HepG2 (cell line): ENCODE measurements at regions not wholly inside any gene's neighbourhood (a gene's known extent, or its start where the extent isn't known, plus 50 kb on each side); places are given as distances from the start of the nearest gene placed in this dataset.

Source experiments
- ATAC-seq: fragments of 200-7000 bp; cut with Tn5 transposase; 3 replicates; pipeline ENCODE4 v1.9.1; 2020; ENCODE audit warnings: mild to moderate bottlenecking, moderate library complexity
- BruUV-seq: library from RNA; stranded (reverse); fragments of 400-500 nt; replicated peaks from 2 replicates; lab custom pipeline; 2021; lab: Mats Ljungman, UMichigan
- CTCF ChIA-PET: fragments of 300-600 bp; formaldehyde crosslinking; extraction: SDS; loops from one replicate; lab custom pipeline; 2021; ENCODE audit warnings: low total read pairs, inconsistent platforms, low intra/inter-chr PET ratio; lab: Yijun Ruan, JAX
- POLR2A ChIA-PET: fragments of 350-600 bp; sonication (Branson Sonifier 250); formaldehyde crosslinking; loops from one replicate; lab custom pipeline; 2020; ENCODE audit warnings: antibody characterized with exemption, inconsistent platforms; lab: Yijun Ruan, JAX
- DNase-seq: peaks from one replicate; pipeline ENCODE4 v3.0.0-alpha.2; 2015; ENCODE audit warnings: low spot score
- FAIRE-seq: peaks from 3 replicates; lab custom pipeline; 2011; peaks lifted over from hg19 to GRCh38; lab: Jason Lieb, UNC
- H2AFZ ChIP-seq: one replicate; pipeline ENCODE4 v1.6.1; 2011; ENCODE audit warnings: low read length, inconsistent platforms
- H3K27ac ChIP-seq: fragments of 300-600 bp; 3 replicates; pipeline ENCODE4 v1.8.0; 2011; ENCODE audit warnings: mixed run types, mild to moderate bottlenecking, mixed read lengths, low read length, inconsistent platforms; ENCODE audit not compliant: insufficient read depth; ENCODE audit errors: extremely low read length
- H3K27me3 ChIP-seq, 2 experiments: fragments of 200-600 bp in 1 of 2; 2 replicates in 1 of 2; 3 replicates in 1 of 2; pipeline versions ENCODE4 v1.6.0 to v1.8.0; 2011; ENCODE audit warnings: low read length in 2 of 2, mild to moderate bottlenecking in 2 of 2, moderate library complexity in 2 of 2, inconsistent platforms in 1 of 2; ENCODE audit not compliant: insufficient read depth in 2 of 2, control insufficient read depth in 1 of 2
- H3K36me3 ChIP-seq, 2 experiments: fragments of 200-600 bp in 1 of 2; replicated peaks in 1 of 2; 2 replicates in 1 of 2; 3 replicates in 1 of 2; pipeline versions ENCODE4 v1.5.1 to v1.8.0; 2011; ENCODE audit warnings: low read length in 2 of 2, inconsistent platforms in 1 of 2; ENCODE audit not compliant: insufficient read depth in 2 of 2, control insufficient read depth in 1 of 2
- H3K4me1 ChIP-seq: 2 replicates; pipeline ENCODE4 v1.5.1; 2012; ENCODE audit warnings: low read length, inconsistent platforms; ENCODE audit not compliant: insufficient read depth
- H3K4me2 ChIP-seq: 2 replicates; pipeline ENCODE4 v1.6.0; 2011; ENCODE audit warnings: low read depth, low read length, inconsistent platforms
- H3K4me3 ChIP-seq, 3 experiments: fragments of 200-600 bp in 1 of 3; sonication (generic), shearing (Covaris generic) in 1 of 3; replicated peaks in 1 of 3; 2 replicates each; pipeline ENCODE4 v1.5.1; 2011 to 2016; ENCODE audit warnings: low read length in 3 of 3, inconsistent platforms in 2 of 3, low read depth in 2 of 3, mild to moderate bottlenecking in 2 of 3, control low read depth in 1 of 3, mixed read lengths in 1 of 3; ENCODE audit not compliant: insufficient read depth in 1 of 3
- H3K79me2 ChIP-seq: one replicate; pipeline ENCODE4 v1.6.1; 2011; ENCODE audit warnings: low read length, inconsistent platforms; ENCODE audit not compliant: insufficient read depth
- H3K9ac ChIP-seq: 2 replicates; pipeline ENCODE4 v1.6.0; 2011; ENCODE audit warnings: mild to moderate bottlenecking, low read depth, low read length, inconsistent platforms; ENCODE audit not compliant: insufficient read depth
- H3K9me3 ChIP-seq: 2 replicates; pipeline ENCODE4 v1.5.1; 2012; ENCODE audit warnings: mild to moderate bottlenecking, low read length
- H4K20me1 ChIP-seq: 2 replicates; pipeline ENCODE4 v1.6.0; 2011; ENCODE audit warnings: inconsistent platforms, mild to moderate bottlenecking, low read length, moderate library complexity; ENCODE audit not compliant: insufficient read depth
- FOSL2 ChIP-seq: sonication (generic); formaldehyde crosslinking; IDR thresholded peaks from 2 replicates; pipeline ENCODE4 v1.4.0; 2020; ENCODE audit warnings: missing genetic modification reagents
- FOXJ3 ChIP-seq: sonication (generic); formaldehyde crosslinking; IDR thresholded peaks from 2 replicates; pipeline ENCODE4 v1.4.0; 2020; ENCODE audit warnings: missing genetic modification reagents, mild to moderate bottlenecking, borderline replicate concordance
- FOXK1 ChIP-seq: sonication (generic); formaldehyde crosslinking; IDR thresholded peaks from 2 replicates; pipeline ENCODE4 v1.4.0; 2020; ENCODE audit warnings: low read depth, missing genetic modification reagents, borderline replicate concordance
- GTF3A ChIP-seq: sonication (generic); formaldehyde crosslinking; conservative IDR thresholded peaks from 2 replicates; pipeline ENCODE4 v1.4.0; 2020; ENCODE audit warnings: mild to moderate bottlenecking, missing genetic modification reagents
- SRY ChIP-seq: sonication (generic); formaldehyde crosslinking; IDR thresholded peaks from 2 replicates; pipeline ENCODE4 v1.8.0; 2022; ENCODE audit warnings: mild to moderate bottlenecking, missing genetic modification reagents
- TMF1 ChIP-seq: sonication (generic); formaldehyde crosslinking; IDR thresholded peaks from 2 replicates; pipeline ENCODE4 v1.8.1; 2022; ENCODE audit warnings: low read depth, missing genetic modification reagents
- ZFX ChIP-seq: sonication (generic); formaldehyde crosslinking; IDR thresholded peaks from 2 replicates; pipeline ENCODE4 v1.4.0; 2020; ENCODE audit warnings: mild to moderate bottlenecking, low read depth, missing genetic modification reagents, moderate library complexity
- ZNF143 ChIP-seq: sonication (generic); formaldehyde crosslinking; IDR thresholded peaks from 2 replicates; pipeline ENCODE4 v1.4.0; 2020; ENCODE audit warnings: missing genetic modification reagents
- ZNF24 ChIP-seq: fragments of 450-650 bp; IDR thresholded peaks from 2 replicates; pipeline ENCODE4 v1.6.1; 2017; ENCODE audit warnings: antibody characterized with exemption, mild to moderate bottlenecking
- ZNF253 ChIP-seq: sonication (generic); formaldehyde crosslinking; IDR thresholded peaks from 2 replicates; pipeline ENCODE4 v1.8.0; 2022; ENCODE audit warnings: mild to moderate bottlenecking, missing genetic modification reagents, borderline replicate concordance
- WGBS: methylation state at CpG from one replicate; pipeline ENCODE4 v1.1.6; 2017; ENCODE audit warnings: low lambda C conversion rate; 5-methylcytosine and 5-hydroxymethylcytosine counted together
- in situ Hi-C: cut with HindIII; loops from 2 replicates; pipeline ENCODE4 v1.10.0; 2017; ENCODE audit warnings: low pct_unique_long_range_greater_than_20kb; ENCODE audit not compliant: extremely low pct_ligation_motif_present
- intact Hi-C: fragments of 100-400 bp; cut with micrococcal nuclease; formaldehyde crosslinking; loops from one replicate; pipeline ENCODE4 v1.10.0; 2022; ENCODE audit not compliant: unreplicated experiment
- TF ChIP-seq, protein P1 (sequence below): sonication (generic); formaldehyde crosslinking; IDR thresholded peaks from 2 replicates; pipeline ENCODE4 v1.5.1; 2020; ENCODE audit warnings: mild to moderate bottlenecking, missing genetic modification reagents, borderline replicate concordance
- TF ChIP-seq, protein P2 (sequence below): sonication (generic); formaldehyde crosslinking; IDR thresholded peaks from 2 replicates; pipeline ENCODE4 v1.5.0; 2020; ENCODE audit warnings: missing genetic modification reagents
- TF ChIP-seq, protein P3 (sequence below): sonication (generic); formaldehyde crosslinking; IDR thresholded peaks from 2 replicates; pipeline ENCODE4 v1.4.0; 2020; ENCODE audit warnings: missing genetic modification reagents, borderline replicate concordance
- TF ChIP-seq, protein P4 (sequence below): sonication (generic); formaldehyde crosslinking; IDR thresholded peaks from 2 replicates; pipeline ENCODE4 v1.5.0; 2020; ENCODE audit warnings: missing genetic modification reagents, mild to moderate bottlenecking, borderline replicate concordance

DNA sequence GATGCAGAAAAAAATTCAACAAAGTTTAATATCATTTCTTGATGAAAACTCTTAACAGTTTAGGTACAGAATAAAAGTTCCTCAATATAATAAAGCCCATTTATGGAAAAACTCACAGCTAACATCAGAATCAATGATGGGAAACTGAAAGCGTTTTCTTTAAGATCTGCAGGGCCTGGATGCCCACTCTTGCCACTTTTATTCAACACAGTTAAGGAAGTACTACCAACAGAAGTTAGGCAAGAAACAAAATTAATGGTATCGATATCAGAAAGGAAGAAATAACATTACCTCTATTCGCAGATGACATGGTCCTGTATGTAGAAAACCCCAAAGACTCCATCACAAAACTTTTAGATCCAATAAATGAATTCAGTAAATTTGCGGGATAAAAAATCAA lies 542.4 kb upstream of the RGMB start:
- Histone ChIP-seq H3K27ac (no peak overlapping the region), H4K20me1 (no peaks in the 10 kb centered on the region), H3K9me3 (peaks cover 25% of the 10 kb centered on the region), H2AFZ (no peak overlapping the region), H3K27me3 (no peaks in the 10 kb centered on the region; a peak in 1 of 5 replicates), H3K4me2 (no peak overlapping the region), H3K36me3 (no peaks in the 10 kb centered on the region), H3K4me1 (no peaks in the 10 kb centered on the region), H3K79me2 (no peaks in the 10 kb centered on the region), H3K9ac (no peak overlapping the region), H3K4me3 (no peak overlapping the region)
- BruUV-seq, result no TSS peak
- DNase-seq (no peak), ATAC-seq (no peak), FAIRE-seq (no peak)
- in situ Hi-C loops (no loop called here), intact Hi-C loops (no loop called here)
- 69% methylated on average over 4 of the region's 4 CpGs for WGBS
- CTCF ChIA-PET, result no interaction called here
- POLR2A ChIA-PET, result no interaction called here
- TF ChIP-seq ZNF253 (CRISPR knock-in tag), result no peak
- TF ChIP-seq, protein P1, sequence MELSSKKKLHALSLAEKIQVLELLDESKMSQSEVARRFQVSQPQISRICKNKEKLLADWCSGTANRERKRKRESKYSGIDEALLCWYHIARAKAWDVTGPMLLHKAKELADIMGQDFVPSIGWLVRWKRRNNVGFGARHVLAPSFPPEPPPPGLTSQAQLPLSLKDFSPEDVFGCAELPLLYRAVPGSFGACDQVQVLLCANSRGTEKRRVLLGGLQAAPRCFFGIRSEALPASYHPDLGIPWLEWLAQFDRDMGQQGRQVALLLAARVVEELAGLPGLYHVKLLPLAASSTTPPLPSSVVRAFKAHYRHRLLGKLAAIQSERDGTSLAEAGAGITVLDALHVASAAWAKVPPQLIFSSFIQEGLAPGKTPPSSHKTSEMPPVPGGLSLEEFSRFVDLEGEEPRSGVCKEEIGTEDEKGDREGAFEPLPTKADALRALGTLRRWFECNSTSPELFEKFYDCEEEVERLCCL, result no peak
- no peak for TF ChIP-seq GTF3A (CRISPR knock-in tag)
- no peak for TF ChIP-seq FOXK1 (CRISPR knock-in tag)
- no peak for TF ChIP-seq ZFX
- TF ChIP-seq, protein P2, sequence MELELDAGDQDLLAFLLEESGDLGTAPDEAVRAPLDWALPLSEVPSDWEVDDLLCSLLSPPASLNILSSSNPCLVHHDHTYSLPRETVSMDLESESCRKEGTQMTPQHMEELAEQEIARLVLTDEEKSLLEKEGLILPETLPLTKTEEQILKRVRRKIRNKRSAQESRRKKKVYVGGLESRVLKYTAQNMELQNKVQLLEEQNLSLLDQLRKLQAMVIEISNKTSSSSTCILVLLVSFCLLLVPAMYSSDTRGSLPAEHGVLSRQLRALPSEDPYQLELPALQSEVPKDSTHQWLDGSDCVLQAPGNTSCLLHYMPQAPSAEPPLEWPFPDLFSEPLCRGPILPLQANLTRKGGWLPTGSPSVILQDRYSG (CRISPR knock-in tag), result no peak
- TF ChIP-seq, protein P3, sequence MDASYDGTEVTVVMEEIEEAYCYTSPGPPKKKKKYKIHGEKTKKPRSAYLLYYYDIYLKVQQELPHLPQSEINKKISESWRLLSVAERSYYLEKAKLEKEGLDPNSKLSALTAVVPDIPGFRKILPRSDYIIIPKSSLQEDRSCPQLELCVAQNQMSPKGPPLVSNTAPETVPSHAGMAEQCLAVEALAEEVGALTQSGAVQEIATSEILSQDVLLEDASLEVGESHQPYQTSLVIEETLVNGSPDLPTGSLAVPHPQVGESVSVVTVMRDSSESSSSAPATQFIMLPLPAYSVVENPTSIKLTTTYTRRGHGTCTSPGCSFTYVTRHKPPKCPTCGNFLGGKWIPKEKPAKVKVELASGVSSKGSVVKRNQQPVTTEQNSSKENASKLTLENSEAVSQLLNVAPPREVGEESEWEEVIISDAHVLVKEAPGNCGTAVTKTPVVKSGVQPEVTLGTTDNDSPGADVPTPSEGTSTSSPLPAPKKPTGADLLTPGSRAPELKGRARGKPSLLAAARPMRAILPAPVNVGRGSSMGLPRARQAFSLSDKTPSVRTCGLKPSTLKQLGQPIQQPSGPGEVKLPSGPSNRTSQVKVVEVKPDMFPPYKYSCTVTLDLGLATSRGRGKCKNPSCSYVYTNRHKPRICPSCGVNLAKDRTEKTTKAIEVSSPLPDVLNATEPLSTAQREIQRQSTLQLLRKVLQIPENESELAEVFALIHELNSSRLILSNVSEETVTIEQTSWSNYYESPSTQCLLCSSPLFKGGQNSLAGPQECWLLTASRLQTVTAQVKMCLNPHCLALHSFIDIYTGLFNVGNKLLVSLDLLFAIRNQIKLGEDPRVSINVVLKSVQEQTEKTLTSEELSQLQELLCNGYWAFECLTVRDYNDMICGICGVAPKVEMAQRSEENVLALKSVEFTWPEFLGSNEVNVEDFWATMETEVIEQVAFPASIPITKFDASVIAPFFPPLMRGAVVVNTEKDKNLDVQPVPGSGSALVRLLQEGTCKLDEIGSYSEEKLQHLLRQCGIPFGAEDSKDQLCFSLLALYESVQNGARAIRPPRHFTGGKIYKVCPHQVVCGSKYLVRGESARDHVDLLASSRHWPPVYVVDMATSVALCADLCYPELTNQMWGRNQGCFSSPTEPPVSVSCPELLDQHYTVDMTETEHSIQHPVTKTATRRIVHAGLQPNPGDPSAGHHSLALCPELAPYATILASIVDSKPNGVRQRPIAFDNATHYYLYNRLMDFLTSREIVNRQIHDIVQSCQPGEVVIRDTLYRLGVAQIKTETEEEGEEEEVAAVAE (CRISPR knock-in tag), result no peak
- no peak for TF ChIP-seq TMF1
- TF ChIP-seq FOSL2 (CRISPR knock-in tag), result no peak
- no peak for TF ChIP-seq ZNF143 (CRISPR knock-in tag)
- TF ChIP-seq, protein P4, sequence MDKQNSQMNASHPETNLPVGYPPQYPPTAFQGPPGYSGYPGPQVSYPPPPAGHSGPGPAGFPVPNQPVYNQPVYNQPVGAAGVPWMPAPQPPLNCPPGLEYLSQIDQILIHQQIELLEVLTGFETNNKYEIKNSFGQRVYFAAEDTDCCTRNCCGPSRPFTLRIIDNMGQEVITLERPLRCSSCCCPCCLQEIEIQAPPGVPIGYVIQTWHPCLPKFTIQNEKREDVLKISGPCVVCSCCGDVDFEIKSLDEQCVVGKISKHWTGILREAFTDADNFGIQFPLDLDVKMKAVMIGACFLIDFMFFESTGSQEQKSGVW (CRISPR knock-in tag), result no peak
- no peak for TF ChIP-seq SRY
- no peak for TF ChIP-seq ZNF24
- no peak for TF ChIP-seq FOXJ3 (CRISPR knock-in tag)
